HAP-1 (cell line): ENCODE measurements at regions not wholly inside any gene's neighbourhood (a gene's known extent, or its start where the extent isn't known, plus 50 kb on each side); places are given as distances from the start of the nearest gene placed in this dataset.

Experiments used
- DNase-seq, 2 experiments: peaks; one replicate each; pipeline ENCODE4 v3.0.0-alpha.2; 2016 to 2020; ENCODE audit warnings: low spot score in 2 of 2
- H3K27me3 ChIP-seq: fragments of 250-450 bp; sonication (Bioruptor Pico); 2 replicates; pipeline ENCODE4 v1.5.1; 2020; ENCODE audit warnings: low read depth, mild to moderate bottlenecking, moderate library complexity
- H3K36me3 ChIP-seq: fragments of 250-450 bp; sonication (Bioruptor Pico); replicated peaks from 2 replicates; pipeline ENCODE4 v1.5.1; 2020; ENCODE audit warnings: mild to moderate bottlenecking
- H3K4me1 ChIP-seq: fragments of 250-450 bp; sonication (Bioruptor Pico); 2 replicates; pipeline ENCODE4 v1.5.1; 2020; ENCODE audit warnings: mild to moderate bottlenecking
- H3K4me3 ChIP-seq: fragments of 250-450 bp; sonication (Bioruptor Pico); 2 replicates; pipeline ENCODE4 v1.5.1; 2020; ENCODE audit warnings: mild to moderate bottlenecking, moderate library complexity
- H3K9me3 ChIP-seq: fragments of 250-450 bp; sonication (Bioruptor Pico); 2 replicates; pipeline ENCODE4 v1.5.1; 2020; ENCODE audit warnings: mild to moderate bottlenecking, moderate library complexity
- in situ Hi-C: fragments of 300-500 bp; cut with MboI; formaldehyde crosslinking; loops from 3 replicates; pipeline ENCODE4 v1.14.3; 2020; ENCODE audit warnings: low sequenced_read_pairs, inconsistent platforms, mixed read lengths

- Histone ChIP-seq H3K27me3 (no peaks in the 10 kb centered on the region), H3K4me1 (no peaks in the 10 kb centered on the region), H3K36me3 (no peaks in the 10 kb centered on the region), H3K4me3 (no peak overlapping the region), H3K9me3 (no peaks in the 10 kb centered on the region)
- no peak for DNase-seq
- in situ Hi-C loops, result no loop called here
Measured at GRCh38 chr5:2129568-2130272, 247.0 kb upstream of the IRX4 start.

GRCh38 chr5:2128686-2129355, 246.1 kb upstream of the IRX4 start:
- Histone ChIP-seq H3K27me3 (no peaks in the 10 kb centered on the region), H3K4me3 (no peak overlapping the region), H3K4me1 (no peaks in the 10 kb centered on the region), H3K9me3 (no peaks in the 10 kb centered on the region), H3K36me3 (no peaks in the 10 kb centered on the region)
- DNase-seq, result no peak
- in situ Hi-C loops, result no loop called here

GRCh38 chr5:2126512-2126911, 243.8 kb upstream of the IRX4 start:
- no peak for DNase-seq
- Histone ChIP-seq H3K36me3 (no peaks in the 10 kb centered on the region), H3K27me3 (no peaks in the 10 kb centered on the region), H3K4me1 (no peaks in the 10 kb centered on the region), H3K4me3 (no peak overlapping the region), H3K9me3 (no peaks in the 10 kb centered on the region)
- in situ Hi-C loops, result no loop called here

GRCh38 chr5:2125901-2126265, 243.2 kb upstream of the IRX4 start:
- no peaks in the 10 kb centered on the region for H3K27me3 ChIP-seq
- no peak for DNase-seq
- no peak overlapping the region for H3K4me3 ChIP-seq
- no peaks in the 10 kb centered on the region for H3K9me3 ChIP-seq
- no peaks in the 10 kb centered on the region for H3K36me3 ChIP-seq
- H3K4me1 ChIP-seq, result no peaks in the 10 kb centered on the region
- in situ Hi-C loops, result no loop called here

- Histone ChIP-seq H3K4me3 (no peak overlapping the region), H3K4me1 (no peaks in the 10 kb centered on the region), H3K27me3 (no peaks in the 10 kb centered on the region), H3K36me3 (no peaks in the 10 kb centered on the region), H3K9me3 (no peaks in the 10 kb centered on the region)
- in situ Hi-C loops, result no loop called here
- no peak for DNase-seq
Measured at GRCh38 chr5:2125171-2125900, 242.6 kb upstream of the IRX4 start.

- DNase-seq, result no peak
- Histone ChIP-seq H3K4me3 (no peak overlapping the region), H3K9me3 (no peaks in the 10 kb centered on the region), H3K27me3 (no peaks in the 10 kb centered on the region), H3K36me3 (no peaks in the 10 kb centered on the region), H3K4me1 (no peaks in the 10 kb centered on the region)
- in situ Hi-C loops, result no loop called here
Measured at GRCh38 chr5:2124434-2125170, 241.9 kb upstream of the IRX4 start.

- no peak for DNase-seq
- Histone ChIP-seq H3K36me3 (no peaks in the 10 kb centered on the region), H3K9me3 (no peaks in the 10 kb centered on the region), H3K27me3 (no peaks in the 10 kb centered on the region), H3K4me1 (no peaks in the 10 kb centered on the region), H3K4me3 (no peak overlapping the region)
- in situ Hi-C loops, result no loop called here
Measured at GRCh38 chr5:2123874-2124273, 241.1 kb upstream of the IRX4 start.

GRCh38 chr5:2120361-2120760, 237.6 kb upstream of the IRX4 start:
- Histone ChIP-seq H3K27me3 (no peaks in the 10 kb centered on the region), H3K9me3 (no peaks in the 10 kb centered on the region), H3K4me1 (no peaks in the 10 kb centered on the region), H3K4me3 (no peak overlapping the region), H3K36me3 (no peaks in the 10 kb centered on the region)
- DNase-seq, result no peak
- in situ Hi-C loops, result no loop called here

GRCh38 chr5:2119573-2119972, 236.8 kb upstream of the IRX4 start:
- Histone ChIP-seq H3K4me1 (no peaks in the 10 kb centered on the region), H3K36me3 (no peaks in the 10 kb centered on the region), H3K27me3 (no peaks in the 10 kb centered on the region), H3K4me3 (no peak overlapping the region), H3K9me3 (no peaks in the 10 kb centered on the region)
- in situ Hi-C loops, result no loop called here
- DNase-seq, result no peak

- Histone ChIP-seq H3K4me3 (no peak overlapping the region), H3K36me3 (no peaks in the 10 kb centered on the region), H3K27me3 (no peaks in the 10 kb centered on the region), H3K9me3 (no peaks in the 10 kb centered on the region), H3K4me1 (no peaks in the 10 kb centered on the region)
- no peak for DNase-seq
- in situ Hi-C loops, result no loop called here
Measured at GRCh38 chr5:2113348-2114131, 230.8 kb upstream of the IRX4 start.

GRCh38 chr5:2112173-2113025, 229.7 kb upstream of the IRX4 start:
- DNase-seq, result no peak
- Histone ChIP-seq H3K4me3 (no peak overlapping the region), H3K36me3 (no peaks in the 10 kb centered on the region), H3K4me1 (no peaks in the 10 kb centered on the region), H3K27me3 (no peaks in the 10 kb centered on the region), H3K9me3 (no peaks in the 10 kb centered on the region)
- in situ Hi-C loops, result no loop called here

- no peak for DNase-seq
- in situ Hi-C loops, result no loop called here
- Histone ChIP-seq H3K4me3 (no peak overlapping the region), H3K27me3 (no peaks in the 10 kb centered on the region), H3K4me1 (no peaks in the 10 kb centered on the region), H3K36me3 (no peaks in the 10 kb centered on the region), H3K9me3 (no peaks in the 10 kb centered on the region)
Measured at GRCh38 chr5:2111569-2112105, 228.9 kb upstream of the IRX4 start.
